GM18907 (cell line): ENCODE measurements at regions not wholly inside any gene's neighbourhood (a gene's known extent, or its start where the extent isn't known, plus 50 kb on each side); places are given as distances from the start of the nearest gene placed in this dataset.
"Not testable (repeated sequence)": the region's sequence is repeated elsewhere in the genome, so short reads cannot be mapped to it uniquely, and the experiment has no call there.

Experiments used
- ATAC-seq: cut with Tn5 transposase; IDR thresholded peaks from one replicate; pipeline ENCODE4 v1.9.1; 2021; ENCODE audit warnings: mild to moderate bottlenecking, moderate library complexity; ENCODE audit not compliant: unreplicated experiment

DNA sequence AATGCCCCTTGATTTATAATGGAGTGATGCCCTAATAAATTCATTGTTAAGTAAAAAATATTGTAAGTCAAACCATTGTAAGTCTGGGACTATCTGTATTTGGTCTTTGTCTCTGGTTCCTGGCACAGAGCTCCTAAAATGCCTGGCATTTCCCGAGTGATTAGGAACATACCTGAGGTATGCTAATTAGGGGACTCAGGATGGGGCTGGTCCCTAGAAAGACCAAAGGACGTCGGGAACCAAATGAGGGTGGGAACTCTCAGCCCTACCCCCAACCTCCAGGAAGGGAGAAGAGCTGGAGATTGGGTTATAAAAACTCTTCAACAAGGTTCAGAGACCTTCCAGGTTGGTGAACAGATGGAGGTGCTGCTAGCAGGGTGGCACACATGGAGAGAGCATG is 82.6 kb upstream of the ARG1 start:
- no peak for ATAC-seq

DNA sequence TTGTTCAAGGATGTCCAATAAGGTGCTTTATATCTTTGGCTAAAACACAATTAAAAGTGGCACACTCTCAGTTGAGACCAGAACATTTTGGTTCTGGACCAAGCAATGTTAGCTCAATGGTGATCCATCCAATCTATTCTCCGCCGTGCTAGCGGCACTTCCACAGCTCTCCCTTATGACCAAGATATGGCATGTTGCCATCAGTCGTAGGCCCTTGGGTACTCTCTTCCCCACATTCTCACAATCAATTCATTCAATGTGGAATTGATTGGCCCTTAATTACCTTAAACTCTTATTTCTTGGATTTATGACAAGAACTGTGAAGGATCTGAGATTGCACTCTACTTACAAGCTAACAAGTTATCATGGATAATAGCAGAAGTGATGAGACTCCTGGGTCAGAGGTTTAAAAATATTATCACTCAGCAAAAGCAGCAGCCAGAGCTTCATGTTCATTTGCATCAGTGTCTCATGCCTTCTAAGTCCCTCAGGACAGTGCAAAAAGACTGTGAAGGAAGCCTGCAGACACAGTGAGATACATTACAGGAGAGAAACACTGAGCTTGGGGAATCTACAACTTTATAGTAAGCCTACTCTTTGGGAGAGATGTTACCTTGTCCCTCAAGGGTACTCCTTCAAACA is 80.0 kb upstream of the ARG1 start:
- ATAC-seq = no peak

DNA sequence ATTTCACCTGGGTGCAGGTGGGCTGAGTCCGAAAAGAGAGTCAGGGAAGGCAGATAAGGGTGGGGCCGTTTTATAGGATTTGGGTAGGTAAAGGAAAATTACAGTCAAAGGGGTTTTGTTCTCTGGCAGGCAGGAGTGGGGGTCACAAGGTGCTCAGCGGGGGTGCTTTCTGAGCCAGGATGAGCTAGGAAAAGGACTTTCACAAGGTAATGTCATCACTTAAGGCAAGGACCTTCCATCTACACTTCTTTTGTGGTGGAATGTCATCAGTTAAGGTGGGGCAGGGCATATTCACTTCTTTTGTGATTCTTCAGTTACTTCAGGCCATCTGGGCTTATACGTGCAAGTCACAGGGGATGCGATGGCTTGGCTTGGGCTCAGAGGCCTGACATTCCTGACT is 68.6 kb upstream of the ARG1 start:
- not testable (repeated sequence) for ATAC-seq

DNA sequence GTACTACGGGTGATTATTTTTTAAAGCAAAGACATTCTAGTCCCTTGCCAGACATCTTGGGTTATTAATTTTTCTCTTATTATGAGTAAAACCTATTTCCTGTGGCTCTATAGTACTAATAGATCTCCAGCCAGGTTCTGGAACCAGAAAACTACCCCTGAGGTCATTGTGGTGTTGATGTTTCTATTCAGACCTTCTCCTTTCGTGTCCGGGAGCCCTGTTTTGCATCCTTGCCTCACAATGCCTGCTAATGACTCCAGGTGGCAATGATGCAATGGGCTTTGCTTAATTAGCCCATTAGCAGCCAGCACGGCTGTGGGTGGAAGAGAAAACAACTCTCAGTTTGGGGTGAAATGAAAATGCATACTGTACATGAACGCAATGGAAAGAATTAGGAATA is 62.9 kb upstream of the ARG1 start:
- ATAC-seq = no peak

DNA sequence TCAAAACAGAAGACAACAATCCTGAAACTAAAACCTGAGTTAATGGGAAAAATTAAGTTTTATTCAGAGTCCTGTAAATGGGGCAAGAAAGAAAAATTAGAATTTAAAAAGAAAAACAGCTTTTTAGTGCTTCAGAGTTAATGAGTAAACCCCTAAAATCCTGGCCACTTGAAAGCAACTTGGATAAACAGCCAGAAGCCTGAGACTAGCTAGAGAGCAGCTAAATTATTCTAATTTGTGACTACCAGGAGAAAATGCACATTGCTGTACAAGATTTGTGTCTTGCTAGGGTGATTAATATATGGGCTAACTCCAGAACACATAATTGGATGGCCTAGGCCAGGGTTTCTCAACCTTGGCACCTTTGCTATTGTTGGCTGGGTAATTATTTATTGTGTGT is 62.4 kb upstream of the ARG1 start:
- no peak for ATAC-seq

DNA sequence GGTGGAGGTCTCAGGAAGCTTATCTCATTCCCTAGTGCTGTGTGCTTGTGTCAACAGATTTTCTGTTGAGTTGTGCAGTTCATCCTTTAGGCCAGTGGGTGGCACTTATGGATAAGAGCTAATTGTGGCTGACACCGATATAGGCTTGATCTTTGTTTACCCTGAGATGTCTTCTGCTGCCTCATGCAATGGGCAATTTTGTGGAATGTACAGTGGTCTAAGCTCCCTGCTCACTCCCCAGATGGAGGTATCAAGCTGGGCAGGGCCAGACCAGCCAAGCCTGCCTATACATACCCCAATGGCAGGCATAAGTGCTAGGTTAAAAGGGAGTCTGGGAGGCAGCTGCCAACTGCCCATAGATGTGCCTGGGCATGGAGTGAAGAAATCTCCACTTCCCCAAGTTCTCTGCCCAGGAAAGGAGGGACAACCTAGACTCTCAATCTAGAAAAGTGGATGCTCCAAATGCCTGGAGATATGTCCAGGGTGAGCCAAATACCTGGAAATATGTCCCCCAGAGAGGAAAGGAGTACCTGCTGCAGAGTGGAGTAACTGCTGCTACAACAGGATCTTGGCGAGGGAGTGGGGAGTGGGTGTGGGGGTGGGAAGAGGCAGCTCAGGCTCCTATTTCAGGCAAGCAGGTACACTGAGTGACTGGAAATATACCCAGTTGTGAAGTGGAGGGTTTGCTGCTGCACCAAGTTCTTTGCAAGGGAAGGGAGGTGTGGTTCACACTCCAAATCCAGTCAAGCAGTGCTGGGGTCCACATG is 53.2 kb upstream of the ARG1 start:
- peak; percentile 93 for ATAC-seq
